AG04450 (cell line): ENCODE measurements at regions not wholly inside any gene's neighbourhood (a gene's known extent, or its start where the extent isn't known, plus 50 kb on each side); places are given as distances from the start of the nearest gene placed in this dataset.

Experiments used
- CTCF ChIA-PET: fragments of 300-600, 350-600 bp; formaldehyde crosslinking; extraction: SDS; loops from one replicate; lab custom pipeline; 2022; ENCODE audit warnings: antibody characterized with exemption, inconsistent platforms; lab: Charles Lee
- POLR2A ChIA-PET: fragments of 350-600 bp; formaldehyde crosslinking; extraction: SDS; loops from one replicate; lab custom pipeline; 2021; ENCODE audit warnings: antibody characterized with exemption, inconsistent platforms; lab: Yijun Ruan, JAX
- DNase-seq: peaks from one replicate; pipeline ENCODE4 v3.0.0-alpha.2; 2011; ENCODE audit warnings: low read depth, low spot score
- H3K27ac ChIP-seq: one replicate; pipeline ENCODE4 v1.5.1; 2012; ENCODE audit warnings: low read depth, low read length, control low read depth
- H3K27me3 ChIP-seq: one replicate; pipeline ENCODE4 v1.6.0; 2012; ENCODE audit warnings: low read length; ENCODE audit not compliant: control insufficient read depth, insufficient read depth
- H3K4me3 ChIP-seq: 2 replicates; pipeline ENCODE4 v1.5.1; 2011; ENCODE audit warnings: mild to moderate bottlenecking, low read depth, low read length, control low read depth
- H3K9me3 ChIP-seq: 2 replicates; pipeline ENCODE4 v1.5.1; 2012; ENCODE audit warnings: low read length; ENCODE audit not compliant: control insufficient read depth, insufficient read depth
- TF ChIP-seq, protein P1 (sequence below): IDR thresholded peaks from 2 replicates; pipeline ENCODE4 v1.5.1; 2011; ENCODE audit warnings: low read depth, low read length, control low read depth, inconsistent platforms

- Histone ChIP-seq H3K9me3 (peaks cover 9% of the 10 kb centered on the region; the same call in 1 of the 2 replicates), H3K27me3 (peaks cover 18% of the 10 kb centered on the region), H3K4me3 (no peak overlapping the region), H3K27ac (no peak overlapping the region)
- POLR2A ChIA-PET, result no interaction called here
- TF ChIP-seq, protein P1, sequence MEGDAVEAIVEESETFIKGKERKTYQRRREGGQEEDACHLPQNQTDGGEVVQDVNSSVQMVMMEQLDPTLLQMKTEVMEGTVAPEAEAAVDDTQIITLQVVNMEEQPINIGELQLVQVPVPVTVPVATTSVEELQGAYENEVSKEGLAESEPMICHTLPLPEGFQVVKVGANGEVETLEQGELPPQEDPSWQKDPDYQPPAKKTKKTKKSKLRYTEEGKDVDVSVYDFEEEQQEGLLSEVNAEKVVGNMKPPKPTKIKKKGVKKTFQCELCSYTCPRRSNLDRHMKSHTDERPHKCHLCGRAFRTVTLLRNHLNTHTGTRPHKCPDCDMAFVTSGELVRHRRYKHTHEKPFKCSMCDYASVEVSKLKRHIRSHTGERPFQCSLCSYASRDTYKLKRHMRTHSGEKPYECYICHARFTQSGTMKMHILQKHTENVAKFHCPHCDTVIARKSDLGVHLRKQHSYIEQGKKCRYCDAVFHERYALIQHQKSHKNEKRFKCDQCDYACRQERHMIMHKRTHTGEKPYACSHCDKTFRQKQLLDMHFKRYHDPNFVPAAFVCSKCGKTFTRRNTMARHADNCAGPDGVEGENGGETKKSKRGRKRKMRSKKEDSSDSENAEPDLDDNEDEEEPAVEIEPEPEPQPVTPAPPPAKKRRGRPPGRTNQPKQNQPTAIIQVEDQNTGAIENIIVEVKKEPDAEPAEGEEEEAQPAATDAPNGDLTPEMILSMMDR, result no peak
- no peak for DNase-seq
- CTCF ChIA-PET, result interaction anchor here (0.6 to 1.9 kb wide), 4 partner anchors 14 to 265 kb away, joined by 3 to 17 read pairs (median 4); no protein-coding TSS in a partner anchor
Observed at GRCh38 chr14:100648474-100649172, 61.4 kb upstream of the BEGAIN start.

GRCh38 chr14:100649173-100649519 lies 61.9 kb upstream of the BEGAIN start:
- DNase-seq, result peak; percentile 16
- no peak overlapping the region for H3K4me3 ChIP-seq
- TF ChIP-seq, protein P1, result no peak
- no peak overlapping the region for H3K27ac ChIP-seq
- H3K9me3 ChIP-seq, result peaks cover 9% of the 10 kb centered on the region; the same call in 1 of the 2 replicates
- POLR2A ChIA-PET, result no interaction called here
- peaks cover 18% of the 10 kb centered on the region for H3K27me3 ChIP-seq
- CTCF ChIA-PET, result interaction anchor here (1.6 to 1.9 kb wide), 2 partner anchors 232 to 264 kb away, joined by 6 to 17 read pairs; no protein-coding TSS in a partner anchor

GRCh38 chr14:100651999-100652508 lies 64.8 kb upstream of the BEGAIN start:
- H3K27me3 ChIP-seq, result peaks cover 32% of the 10 kb centered on the region
- CTCF ChIA-PET, result interaction anchor here (0.7 to 5.2 kb wide), 5 partner anchors 9 to 266 kb away, joined by 3 to 49 read pairs (median 7); no protein-coding TSS in a partner anchor
- POLR2A ChIA-PET, result no interaction called here
- no peaks in the 10 kb centered on the region for H3K9me3 ChIP-seq
- no peak overlapping the region for H3K27ac ChIP-seq
- H3K4me3 ChIP-seq, result no peak overlapping the region
- TF ChIP-seq, protein P1, result no peak
- DNase-seq, result peak; percentile 13

DNA sequence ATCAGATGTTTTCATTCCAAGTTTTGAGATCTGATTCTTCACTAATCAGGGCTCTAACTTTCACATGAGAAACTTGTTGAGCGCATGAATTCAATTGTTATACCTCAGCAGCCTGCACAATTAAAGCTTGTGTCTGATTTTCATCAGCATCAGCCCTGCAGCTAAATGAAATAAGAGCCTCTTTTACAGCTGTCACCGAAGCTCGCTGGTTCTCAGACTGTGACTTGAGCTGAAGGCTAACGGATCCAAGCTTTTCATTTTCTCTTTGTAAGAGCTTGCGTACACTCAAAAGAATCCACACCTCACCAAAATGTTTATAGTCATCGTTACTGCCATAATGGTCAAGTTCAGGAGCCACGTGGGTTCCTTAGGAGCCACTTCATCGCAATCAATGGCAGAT lies 65.5 kb upstream of the BEGAIN start:
- TF ChIP-seq, protein P1, result no peak
- DNase-seq, result no peak
- ChIA-PET CTCF (interaction anchor here (0.7 to 5.2 kb wide), 9 partner anchors 9 to 267 kb away, joined by 3 to 49 read pairs (median 6); no protein-coding TSS in a partner anchor), POLR2A (no interaction called here)
- H3K4me3 ChIP-seq, result no peak overlapping the region
- no peak overlapping the region for H3K27ac ChIP-seq
- no peaks in the 10 kb centered on the region for H3K9me3 ChIP-seq
- peaks cover 30% of the 10 kb centered on the region for H3K27me3 ChIP-seq

DNA sequence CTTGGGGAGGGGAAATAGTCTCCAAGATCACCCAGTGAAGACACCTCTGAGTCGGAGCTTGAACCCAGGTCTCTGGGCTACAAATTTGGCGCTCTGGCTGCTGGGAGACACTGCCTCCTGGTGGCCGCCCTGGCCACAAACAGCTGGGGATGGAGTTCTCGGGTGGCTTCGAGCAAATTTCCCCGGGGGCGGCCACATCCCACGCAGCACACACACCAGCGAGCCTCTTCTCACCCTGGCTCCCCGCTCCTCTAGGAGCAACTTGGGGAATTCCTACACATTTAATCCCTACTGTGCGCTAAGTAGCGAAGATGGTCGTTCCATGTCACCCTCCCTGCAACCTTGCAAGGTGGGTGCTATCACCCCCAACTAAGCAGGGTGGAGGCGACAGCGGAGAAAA lies 66.2 kb upstream of the BEGAIN start:
- Histone ChIP-seq H3K27me3 (peaks cover 30% of the 10 kb centered on the region), H3K9me3 (no peaks in the 10 kb centered on the region), H3K27ac (no peak overlapping the region), H3K4me3 (no peak overlapping the region)
- CTCF ChIA-PET, result interaction anchor here (0.7 to 5.2 kb wide), 9 partner anchors 8 to 271 kb away, joined by 3 to 49 read pairs (median 7); no protein-coding TSS in a partner anchor
- DNase-seq, result no peak
- TF ChIP-seq, protein P1, result peak; percentile 35
- POLR2A ChIA-PET, result no interaction called here
